Smooth muscle cell (in vitro differentiated cells): ENCODE measurements at regions not wholly inside any gene's neighbourhood (a gene's known extent, or its start where the extent isn't known, plus 50 kb on each side); places are given as distances from the start of the nearest gene placed in this dataset.

Experiments used
- DNase-seq: peaks from one replicate; lab custom pipeline; 2025; ENCODE audit not compliant: unreplicated experiment; lab: John Stamatoyannopoulos, UW
- H2AFZ ChIP-seq: fragments of 200-600 bp; sonication (generic); 2 replicates; pipeline ENCODE4 v1.6.0; 2016; ENCODE audit warnings: antibody characterized with exemption, low read depth, mild to moderate bottlenecking
- H3F3A ChIP-seq: fragments of 200-600 bp; sonication (generic); 2 replicates; pipeline ENCODE4 v1.6.0; 2017; ENCODE audit warnings: antibody characterized with exemption, low read depth
- H3K27ac ChIP-seq: fragments of 200-600 bp; sonication (generic); 2 replicates; pipeline ENCODE4 v1.5.1; 2016; ENCODE audit warnings: low read depth, mild to moderate bottlenecking
- H3K27me3 ChIP-seq: fragments of 200-600 bp; sonication (generic); 2 replicates; pipeline ENCODE4 v1.6.1; 2016; ENCODE audit warnings: low read depth, mild to moderate bottlenecking
- H3K36me3 ChIP-seq: fragments of 200-600 bp; sonication (generic); 2 replicates; pipeline ENCODE4 v1.5.1; 2016; ENCODE audit warnings: low read depth
- H3K4me1 ChIP-seq: fragments of 200-600 bp; sonication (generic); 2 replicates; pipeline ENCODE4 v1.5.1; 2016; ENCODE audit warnings: low read depth
- H3K4me2 ChIP-seq: fragments of 200-600 bp; sonication (generic); 2 replicates; pipeline ENCODE4 v1.6.0; 2016; ENCODE audit warnings: mild to moderate bottlenecking
- H3K4me3 ChIP-seq: fragments of 200-600 bp; sonication (generic); 2 replicates; pipeline ENCODE4 v1.5.1; 2016; ENCODE audit warnings: mild to moderate bottlenecking
- H3K79me2 ChIP-seq: fragments of 200-600 bp; sonication (generic); 2 replicates; pipeline ENCODE4 v1.6.0; 2016; ENCODE audit warnings: low read depth, mild to moderate bottlenecking
- H3K9ac ChIP-seq: fragments of 200-600 bp; sonication (generic); 2 replicates; pipeline ENCODE4 v1.6.0; 2016; ENCODE audit warnings: low read depth
- H3K9me3 ChIP-seq: fragments of 200-600 bp; sonication (generic); replicated peaks from 2 replicates; pipeline ENCODE4 v1.5.1; 2016; ENCODE audit warnings: low read depth
- H4K20me1 ChIP-seq: fragments of 200-600 bp; sonication (generic); 2 replicates; pipeline ENCODE4 v1.6.0; 2016; ENCODE audit warnings: low read depth
- WGBS: methylation state at CpG from one replicate; pipeline ENCODE4 v1.1.7; 2016; ENCODE audit warnings: low lambda C conversion rate; 5-methylcytosine and 5-hydroxymethylcytosine counted together
- TF ChIP-seq, protein P1 (sequence below): fragments of 200-600 bp; sonication (generic); IDR thresholded peaks from 2 replicates; pipeline ENCODE4 v1.5.1; 2017; ENCODE audit warnings: borderline replicate concordance, mild to moderate bottlenecking, antibody characterized with exemption; ENCODE audit not compliant: insufficient read depth, poor library complexity, severe bottlenecking

GRCh38 chr1:232223183-232223708 lies 406.7 kb downstream of the SIPA1L2 start:
- WGBS: 97% methylated on average over 2 of the region's 2 CpGs
- Histone ChIP-seq H3K4me3 (no peak overlapping the region), H3K9ac (no peak overlapping the region), H3K9me3 (no peaks in the 10 kb centered on the region), H2AFZ (no peak overlapping the region), H3K79me2 (no peaks in the 10 kb centered on the region), H4K20me1 (no peaks in the 10 kb centered on the region), H3K27ac (no peak overlapping the region), H3K4me2 (no peak overlapping the region), H3K36me3 (no peaks in the 10 kb centered on the region), H3F3A (no peaks in the 10 kb centered on the region), H3K4me1 (peaks cover 25% of the 10 kb centered on the region), H3K27me3 (no peaks in the 10 kb centered on the region)
- DNase-seq: no peak
- TF ChIP-seq, protein P1, sequence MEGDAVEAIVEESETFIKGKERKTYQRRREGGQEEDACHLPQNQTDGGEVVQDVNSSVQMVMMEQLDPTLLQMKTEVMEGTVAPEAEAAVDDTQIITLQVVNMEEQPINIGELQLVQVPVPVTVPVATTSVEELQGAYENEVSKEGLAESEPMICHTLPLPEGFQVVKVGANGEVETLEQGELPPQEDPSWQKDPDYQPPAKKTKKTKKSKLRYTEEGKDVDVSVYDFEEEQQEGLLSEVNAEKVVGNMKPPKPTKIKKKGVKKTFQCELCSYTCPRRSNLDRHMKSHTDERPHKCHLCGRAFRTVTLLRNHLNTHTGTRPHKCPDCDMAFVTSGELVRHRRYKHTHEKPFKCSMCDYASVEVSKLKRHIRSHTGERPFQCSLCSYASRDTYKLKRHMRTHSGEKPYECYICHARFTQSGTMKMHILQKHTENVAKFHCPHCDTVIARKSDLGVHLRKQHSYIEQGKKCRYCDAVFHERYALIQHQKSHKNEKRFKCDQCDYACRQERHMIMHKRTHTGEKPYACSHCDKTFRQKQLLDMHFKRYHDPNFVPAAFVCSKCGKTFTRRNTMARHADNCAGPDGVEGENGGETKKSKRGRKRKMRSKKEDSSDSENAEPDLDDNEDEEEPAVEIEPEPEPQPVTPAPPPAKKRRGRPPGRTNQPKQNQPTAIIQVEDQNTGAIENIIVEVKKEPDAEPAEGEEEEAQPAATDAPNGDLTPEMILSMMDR: no peak

- Histone ChIP-seq H3K27ac (no peak overlapping the region), H4K20me1 (no peaks in the 10 kb centered on the region), H3K4me3 (no peak overlapping the region), H3K4me2 (no peak overlapping the region), H3K9ac (no peak overlapping the region), H3K4me1 (peaks cover 21% of the 10 kb centered on the region), H3F3A (no peaks in the 10 kb centered on the region), H3K27me3 (no peaks in the 10 kb centered on the region), H3K36me3 (no peaks in the 10 kb centered on the region), H2AFZ (no peak overlapping the region), H3K79me2 (no peaks in the 10 kb centered on the region), H3K9me3 (no peaks in the 10 kb centered on the region)
- DNase-seq: no peak
- 96% methylated on average over 4 of the region's 4 CpGs for WGBS
- TF ChIP-seq, protein P1: no peak
These were observed 407.3 kb downstream of the SIPA1L2 start for GRCh38 chr1:232222614-232223013.

DNA sequence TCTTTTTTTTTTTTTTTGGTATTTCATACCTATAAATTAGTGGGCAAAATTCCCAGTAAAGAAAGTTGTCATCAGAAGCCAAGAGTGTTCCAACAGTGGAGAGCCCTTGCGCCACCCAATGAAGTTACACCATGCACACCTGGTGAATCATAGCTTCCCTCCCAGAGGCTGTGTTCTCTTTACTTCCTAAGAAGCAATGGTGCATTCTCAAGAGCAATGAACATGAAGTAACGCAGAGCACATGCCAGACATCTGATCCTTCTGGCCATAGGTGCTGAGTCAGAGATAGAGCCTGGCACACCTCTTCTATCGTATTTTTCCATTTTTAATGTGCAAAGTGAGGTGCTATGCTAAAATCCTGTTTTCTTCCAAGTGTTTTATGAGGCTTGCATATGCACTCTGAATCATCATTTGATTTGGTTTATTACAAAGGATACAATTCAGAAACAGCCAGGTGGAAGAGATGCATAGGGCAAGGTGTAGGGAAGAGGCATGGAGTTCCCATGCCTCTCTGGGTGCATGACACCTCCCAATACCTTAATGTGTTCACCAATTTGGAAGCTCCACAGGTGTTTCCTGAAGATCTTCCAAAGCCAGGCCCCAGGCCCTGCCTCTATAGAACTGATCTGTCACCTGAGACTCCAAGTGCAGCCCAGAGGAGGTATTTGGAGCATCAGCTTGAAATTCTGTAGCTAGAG lies 408.0 kb downstream of the SIPA1L2 start:
- Histone ChIP-seq H2AFZ (no peak overlapping the region), H3K27me3 (no peaks in the 10 kb centered on the region), H4K20me1 (no peaks in the 10 kb centered on the region), H3K79me2 (no peaks in the 10 kb centered on the region), H3K27ac (no peak overlapping the region), H3K36me3 (no peaks in the 10 kb centered on the region), H3K4me2 (no peak overlapping the region), H3F3A (no peaks in the 10 kb centered on the region), H3K4me1 (peaks cover 14% of the 10 kb centered on the region), H3K4me3 (no peak overlapping the region), H3K9me3 (no peaks in the 10 kb centered on the region), H3K9ac (no peak overlapping the region)
- 84% methylated on average over 3 of the region's 3 CpGs for WGBS
- no peak for DNase-seq
- TF ChIP-seq, protein P1: no peak
